H1 (cell line): ENCODE measurements at regions not wholly inside any gene's neighbourhood (a gene's known extent, or its start where the extent isn't known, plus 50 kb on each side); places are given as distances from the start of the nearest gene placed in this dataset.
A peak's percentile ranks its signal among the peaks of the same experiment; 100 is the strongest.

Source experiments
- POLR2A ChIP-seq, 2 experiments: IDR thresholded peaks; 1 replicate in 1 of 2; 2 replicates in 1 of 2; pipeline ENCODE4 v1.6.1; 2011; ENCODE audit warnings: low read depth in 2 of 2, low read length in 2 of 2, mild to moderate bottlenecking in 2 of 2; ENCODE audit errors: control extremely low read depth in 1 of 2
- SIX5 ChIP-seq: IDR thresholded peaks from 2 replicates; pipeline ENCODE4 v1.6.1; 2011; ENCODE audit warnings: mild to moderate bottlenecking, low read depth, low read length
- SUZ12 ChIP-seq: fragments of 200-600 bp; sonication (generic); IDR thresholded peaks from 2 replicates; pipeline ENCODE4 v1.6.1; 2012; ENCODE audit warnings: mild to moderate bottlenecking, inconsistent platforms, low read length, moderate library complexity, mixed read lengths
- TF ChIP-seq, protein P1 (sequence below), 3 experiments: IDR thresholded peaks; 1 replicate in 2 of 3; 2 replicates in 1 of 3; pipeline versions ENCODE4 v1.5.1 to v1.6.1; 2011; ENCODE audit warnings: low read length in 3 of 3, mild to moderate bottlenecking in 3 of 3, inconsistent platforms in 2 of 3, low read depth in 1 of 3, moderate library complexity in 1 of 3; ENCODE audit not compliant: insufficient read depth in 1 of 3; ENCODE audit errors: control extremely low read depth in 1 of 3

DNA sequence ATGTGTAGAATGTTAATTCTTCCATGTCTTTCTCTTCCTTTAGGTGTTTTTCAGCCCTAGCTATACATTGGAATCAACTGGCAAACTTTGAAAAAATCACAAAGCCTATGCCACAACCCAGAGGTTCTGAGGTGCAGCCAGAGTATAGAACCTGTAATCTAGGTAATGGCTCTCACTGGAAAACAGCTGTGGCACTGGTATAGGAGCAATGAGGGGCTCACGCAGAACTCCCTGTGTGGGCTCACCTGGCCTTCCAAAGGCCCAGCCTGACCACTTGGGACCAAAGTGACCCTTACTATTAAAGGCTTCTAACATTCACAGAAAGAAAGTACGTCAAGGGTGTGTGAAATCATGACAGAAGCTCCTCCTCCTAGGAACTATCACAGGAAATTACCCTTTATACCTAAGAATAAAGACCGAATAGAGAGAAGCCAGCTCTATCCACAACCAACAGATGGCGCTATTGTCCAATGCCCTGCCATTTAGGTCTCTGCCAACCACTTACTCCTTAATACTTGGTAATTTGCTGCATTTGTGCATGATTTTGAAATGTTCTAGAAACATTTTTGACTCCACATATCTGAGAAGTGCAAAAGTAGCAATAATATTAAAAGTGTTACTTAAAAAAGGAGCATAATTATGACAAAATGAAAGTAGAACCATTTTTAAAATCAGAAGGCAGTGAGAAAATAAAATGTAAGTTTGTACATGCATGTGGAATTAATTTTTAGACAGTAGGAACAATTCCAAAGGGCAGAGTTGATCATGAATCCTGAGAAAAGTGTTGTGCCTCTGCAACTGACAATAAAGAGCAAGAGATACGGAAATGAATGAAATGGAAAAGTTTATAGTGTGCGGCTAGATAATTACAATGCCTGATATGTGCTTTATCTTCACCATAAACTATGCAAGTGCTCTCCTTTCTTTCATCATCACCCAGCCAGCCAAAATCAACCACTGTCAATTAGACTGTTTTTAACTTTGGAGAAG lies 93.1 kb upstream of the HAO2 start:
- TF ChIP-seq SUZ12 (no peak), SIX5 (no peak), POLR2A (IDR thresholded peaks at IDR 0.05; ENCODE audit: control extremely low read depth in 1 of 2, low read depth in 2 of 2, low read length in 2 of 2) (no peak)
- TF ChIP-seq, protein P1, sequence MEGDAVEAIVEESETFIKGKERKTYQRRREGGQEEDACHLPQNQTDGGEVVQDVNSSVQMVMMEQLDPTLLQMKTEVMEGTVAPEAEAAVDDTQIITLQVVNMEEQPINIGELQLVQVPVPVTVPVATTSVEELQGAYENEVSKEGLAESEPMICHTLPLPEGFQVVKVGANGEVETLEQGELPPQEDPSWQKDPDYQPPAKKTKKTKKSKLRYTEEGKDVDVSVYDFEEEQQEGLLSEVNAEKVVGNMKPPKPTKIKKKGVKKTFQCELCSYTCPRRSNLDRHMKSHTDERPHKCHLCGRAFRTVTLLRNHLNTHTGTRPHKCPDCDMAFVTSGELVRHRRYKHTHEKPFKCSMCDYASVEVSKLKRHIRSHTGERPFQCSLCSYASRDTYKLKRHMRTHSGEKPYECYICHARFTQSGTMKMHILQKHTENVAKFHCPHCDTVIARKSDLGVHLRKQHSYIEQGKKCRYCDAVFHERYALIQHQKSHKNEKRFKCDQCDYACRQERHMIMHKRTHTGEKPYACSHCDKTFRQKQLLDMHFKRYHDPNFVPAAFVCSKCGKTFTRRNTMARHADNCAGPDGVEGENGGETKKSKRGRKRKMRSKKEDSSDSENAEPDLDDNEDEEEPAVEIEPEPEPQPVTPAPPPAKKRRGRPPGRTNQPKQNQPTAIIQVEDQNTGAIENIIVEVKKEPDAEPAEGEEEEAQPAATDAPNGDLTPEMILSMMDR (IDR thresholded peaks at IDR 0.05; ENCODE audit: control extremely low read depth in 1 of 3, insufficient read depth in 1 of 3, low read depth in 1 of 3, low read length in 3 of 3) = peak in 2 of 3 experiments; percentile 74 to 92; a peak in 3 of 4 replicates
